Esophagus muscularis mucosa (tissue), 4 donors: ENCODE measurements at regions not wholly inside any gene's neighbourhood (a gene's known extent, or its start where the extent isn't known, plus 50 kb on each side); places are given as distances from the start of the nearest gene placed in this dataset.
A peak's percentile ranks its signal among the peaks of the same experiment; 100 is the strongest.

ENCODE experiments used
- DNase-seq: peaks from one replicate; pipeline ENCODE4 v3.0.0-alpha.2; 2017; ENCODE audit errors: extremely low spot score
- H3K27ac ChIP-seq, 4 donors: fragments of 200-600 bp; sonication (generic); replicated peaks in 1 of 4; 1 replicate in 3 of 4; 2 replicates in 1 of 4; pipeline ENCODE4 v1.5.1; 2016 to 2019; ENCODE audit warnings: mild to moderate bottlenecking in 1 of 4
- H3K27me3 ChIP-seq, 4 donors: fragments of 200-600 bp; sonication (generic); one replicate each; pipeline versions ENCODE4 v1.5.1 to v1.6.0; 2016 to 2019
- H3K36me3 ChIP-seq, 4 donors: fragments of 200-600 bp; sonication (generic); one replicate each; pipeline ENCODE4 v1.5.1; 2016 to 2019
- H3K4me1 ChIP-seq, 4 donors: fragments of 200-600 bp; sonication (generic); one replicate each; pipeline ENCODE4 v1.5.1; 2016 to 2019
- H3K4me3 ChIP-seq, 4 donors: fragments of 200-600 bp; sonication (generic); 1 replicate in 2 of 4; 2 replicates in 2 of 4; pipeline ENCODE4 v1.5.1; 2016 to 2019; ENCODE audit warnings: mild to moderate bottlenecking in 4 of 4, moderate library complexity in 1 of 4
- H3K9me3 ChIP-seq, 4 donors: fragments of 200-600 bp; sonication (generic); 1 replicate in 3 of 4; 2 replicates in 1 of 4; pipeline ENCODE4 v1.5.1; 2016 to 2019
- CTCF ChIP-seq, 3 experiments: fragments of 200-600 bp in 2 of 3; fragments of 450-650 bp in 1 of 3; sonication (generic) in 2 of 3; IDR thresholded peaks; one replicate each; pipeline ENCODE4 v1.5.1; 2017 to 2019; ENCODE audit warnings: antibody characterized with exemption in 3 of 3, mild to moderate bottlenecking in 2 of 3, moderate library complexity in 1 of 3
- EP300 ChIP-seq: sonication (generic); formaldehyde crosslinking; IDR thresholded peaks from one replicate; pipeline ENCODE4 v1.6.1; 2017; ENCODE audit warnings: antibody characterized with exemption
- POLR2A ChIP-seq: fragments of 450-650 bp; IDR thresholded peaks from one replicate; pipeline ENCODE4 v1.6.1; 2017; ENCODE audit warnings: antibody characterized with exemption, moderate library complexity, mild to moderate bottlenecking, low read depth
- POLR2AphosphoS5 ChIP-seq, 2 donors: sonication (generic); formaldehyde crosslinking; IDR thresholded peaks; one replicate each; pipeline ENCODE4 v1.6.1; 2017; ENCODE audit warnings: antibody characterized with exemption in 2 of 2
- WGBS: methylation state at CpG from one replicate; pipeline ENCODE4 v1.1.5; 2018; 5-methylcytosine and 5-hydroxymethylcytosine counted together
- intact Hi-C: fragments of 100-400 bp; cut with DNase I; formaldehyde crosslinking; loops from one replicate; pipeline ENCODE4 v1.15.1; 2023

- WGBS: 85% methylated on average over 14 of the region's 14 CpGs
- intact Hi-C loops: no loop called here
Measured at GRCh38 chr11:116145187-116145865, 627.5 kb downstream of the BUD13 start.

GRCh38 chr11:116144387-116144958 lies 628.3 kb downstream of the BUD13 start:
- no peak for DNase-seq
- Histone ChIP-seq H3K4me3 (no peak overlapping the region), H3K27me3 (peaks cover 0 to 10% (median 0%) of the 10 kb centered on the region in 4 donors), H3K36me3 (no peaks in the 10 kb centered on the region), H3K9me3 (no peaks in the 10 kb centered on the region), H3K4me1 (no peaks in the 10 kb centered on the region), H3K27ac (no peak overlapping the region)
- intact Hi-C loops: no loop called here
- TF ChIP-seq POLR2AphosphoS5 (IDR thresholded peaks at IDR 0.05): no peak
- TF ChIP-seq CTCF (IDR thresholded peaks at IDR 0.05): no peak
- TF ChIP-seq EP300: no peak
- TF ChIP-seq POLR2A: no peak
- WGBS: 87% methylated on average over 17 of the region's 17 CpGs

More at GRCh38 chr11:116145187-116145865, 627.5 kb downstream of the BUD13 start:
- no peak overlapping the region for H3K4me3 ChIP-seq
- no peaks in the 10 kb centered on the region for H3K4me1 ChIP-seq
- peaks cover 0 to under 1% (median 0%) of the 10 kb centered on the region in 4 donors for H3K9me3 ChIP-seq
- no peak overlapping the region for H3K27ac ChIP-seq
- no peak for TF ChIP-seq POLR2AphosphoS5 (IDR thresholded peaks at IDR 0.05)
- no peak for TF ChIP-seq EP300
- TF ChIP-seq POLR2A: no peak
- TF ChIP-seq CTCF (IDR thresholded peaks at IDR 0.05): no peak
- no peaks in the 10 kb centered on the region for H3K36me3 ChIP-seq
- H3K27me3 ChIP-seq: peaks cover 0 to 10% (median 0%) of the 10 kb centered on the region in 4 donors
- DNase-seq: no peak

- intact Hi-C loops: no loop called here
- no peaks in the 10 kb centered on the region for H3K4me1 ChIP-seq
- H3K27me3 ChIP-seq: no peaks in the 10 kb centered on the region
- DNase-seq: peak; percentile 81
- no peaks in the 10 kb centered on the region for H3K36me3 ChIP-seq
- no peaks in the 10 kb centered on the region for H3K9me3 ChIP-seq
- WGBS: 84% methylated on average over 6 of the region's 6 CpGs
- TF ChIP-seq CTCF (IDR thresholded peaks at IDR 0.05) (no peak), EP300 (no peak), POLR2A (no peak), POLR2AphosphoS5 (IDR thresholded peaks at IDR 0.05) (no peak)
- no peak overlapping the region for H3K4me3 ChIP-seq
- H3K27ac ChIP-seq: no peak overlapping the region
Measured at GRCh38 chr11:116138280-116138679, 634.1 kb upstream of the CADM1 start.

- Histone ChIP-seq H3K4me3 (no peak overlapping the region), H3K4me1 (no peaks in the 10 kb centered on the region), H3K36me3 (no peaks in the 10 kb centered on the region), H3K27ac (no peak overlapping the region), H3K9me3 (no peaks in the 10 kb centered on the region), H3K27me3 (no peaks in the 10 kb centered on the region)
- TF ChIP-seq POLR2AphosphoS5 (IDR thresholded peaks at IDR 0.05): no peak
- TF ChIP-seq CTCF (IDR thresholded peaks at IDR 0.05): no peak
- TF ChIP-seq EP300: no peak
- TF ChIP-seq POLR2A: no peak
- intact Hi-C loops: no loop called here
- WGBS: 72% methylated on average over 2 of the region's 2 CpGs
- peak; percentile 74 for DNase-seq
Measured at GRCh38 chr11:116137753-116138152, 633.5 kb upstream of the CADM1 start.
